ENCODE measurements at regions not wholly inside any gene's neighbourhood (a gene's known extent, or its start where the extent isn't known, plus 50 kb on each side); places are given as distances from the start of the nearest gene placed in this dataset.

- TF ChIP-seq CTCF (IDR thresholded peaks at IDR 0.05) (no peak), CREM (CRISPR knock-in tag; IDR thresholded peaks at IDR 0.05) (no peak), STAT6 (CRISPR knock-in tag; conservative IDR thresholded peaks at IDR 0.05; ENCODE audit: low read depth) (no peak), MAX (CRISPR knock-in tag; IDR thresholded peaks at IDR 0.05) (no peak), CBFB (CRISPR knock-in tag; IDR thresholded peaks at IDR 0.05; ENCODE audit: low read depth) (no peak), RELA (CRISPR knock-in tag; IDR thresholded peaks at IDR 0.05; ENCODE audit: borderline replicate concordance) (no peak)
These were observed 396.1 kb downstream of the VGLL3 start for GRCh38 chr3:86594838-86595237.

All from WTC11 (cell line).